ENCODE measurements at regions not wholly inside any gene's neighbourhood (a gene's known extent, or its start where the extent isn't known, plus 50 kb on each side); places are given as distances from the start of the nearest gene placed in this dataset.

DNA sequence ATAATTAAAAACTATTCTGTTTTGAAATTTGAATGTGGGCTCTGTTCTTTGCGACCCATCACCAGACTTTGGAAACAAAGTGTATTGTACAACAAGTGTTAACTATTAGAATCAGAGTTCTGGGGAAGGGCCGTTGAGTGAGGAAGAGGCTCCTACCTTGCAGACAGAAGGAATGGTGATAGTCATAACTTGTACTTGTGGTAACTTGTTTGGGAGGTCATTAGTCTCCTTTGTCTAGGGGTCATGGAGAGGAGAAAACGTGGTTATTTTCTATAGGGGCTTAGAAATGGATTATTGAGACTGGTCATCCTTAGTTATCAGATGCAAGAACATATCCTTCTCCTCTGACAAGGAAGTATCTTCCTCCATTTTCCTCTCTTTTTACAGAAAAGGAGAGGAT is 174.8 kb downstream of the BMP2 start:
- ChIA-PET POLR2A (no interaction called here), CTCF (no interaction called here)

- CTCF ChIA-PET, result no interaction called here
- POLR2A ChIA-PET, result no interaction called here
These were observed 176.8 kb downstream of the BMP2 start for GRCh38 chr20:6944292-6944691.

DNA sequence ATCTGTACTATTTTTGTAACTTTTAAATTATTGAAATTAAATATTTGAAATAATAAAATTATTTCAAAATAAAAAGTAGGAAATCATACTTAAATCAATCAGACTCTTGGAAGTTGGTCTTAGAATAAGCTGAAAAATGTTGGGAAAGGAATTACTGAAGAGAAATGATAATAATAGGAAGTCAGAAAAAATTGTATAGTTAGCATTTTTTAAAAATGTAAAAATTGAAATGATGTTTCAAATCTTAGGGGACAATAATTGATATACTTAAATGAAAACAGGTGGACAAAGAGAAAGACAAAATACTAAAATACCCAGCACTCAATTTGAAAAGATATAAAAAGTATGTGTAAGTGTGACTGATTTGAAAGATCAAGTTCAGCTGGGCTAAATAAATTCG is 186.1 kb downstream of the BMP2 start:
- POLR2A ChIA-PET, result no interaction called here
- CTCF ChIA-PET, result no interaction called here

- POLR2A ChIA-PET, result no interaction called here
- CTCF ChIA-PET, result no interaction called here
These were observed 186.7 kb downstream of the BMP2 start for GRCh38 chr20:6954219-6954618.

DNA sequence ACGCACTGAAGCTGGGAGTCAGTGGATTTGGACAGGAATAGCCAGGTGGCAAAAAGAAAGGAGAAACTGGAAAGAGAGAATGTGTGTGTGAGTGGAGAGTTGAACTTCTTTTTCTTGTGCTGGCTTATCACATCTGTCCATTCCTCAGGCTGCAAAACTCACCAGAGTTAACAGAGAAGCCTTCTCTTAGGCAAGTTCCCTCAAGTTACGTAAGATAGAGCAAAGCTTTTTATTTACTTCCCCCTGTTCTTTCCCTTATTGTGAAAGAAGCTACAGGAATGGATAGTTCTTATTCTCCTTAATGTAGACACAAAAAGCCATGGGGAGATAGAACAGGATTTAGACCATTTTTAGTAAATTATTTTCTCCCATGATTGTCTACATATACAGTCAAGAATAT is 188.6 kb downstream of the BMP2 start:
- ChIA-PET POLR2A (no interaction called here), CTCF (no interaction called here)

DNA sequence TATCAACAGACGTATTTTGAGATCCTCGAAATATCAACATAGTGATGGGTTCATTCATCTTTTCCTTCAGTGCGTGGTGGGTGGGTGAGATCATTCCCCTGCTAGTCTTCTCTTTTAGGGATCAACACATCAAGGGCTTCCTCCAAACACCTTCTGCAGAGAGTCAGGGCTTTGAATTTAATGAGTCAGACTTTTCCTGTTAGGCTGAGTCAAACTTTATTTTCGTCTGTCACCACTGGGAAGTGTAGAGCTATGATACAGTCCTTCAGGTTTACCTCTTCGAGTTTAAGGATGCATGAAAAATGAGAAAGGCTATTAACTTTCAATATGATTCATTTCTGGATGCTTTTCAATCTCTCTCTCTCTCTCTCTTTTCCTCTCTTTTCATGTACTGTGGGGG is 189.1 kb downstream of the BMP2 start:
- ChIA-PET CTCF (no interaction called here), POLR2A (no interaction called here)

DNA sequence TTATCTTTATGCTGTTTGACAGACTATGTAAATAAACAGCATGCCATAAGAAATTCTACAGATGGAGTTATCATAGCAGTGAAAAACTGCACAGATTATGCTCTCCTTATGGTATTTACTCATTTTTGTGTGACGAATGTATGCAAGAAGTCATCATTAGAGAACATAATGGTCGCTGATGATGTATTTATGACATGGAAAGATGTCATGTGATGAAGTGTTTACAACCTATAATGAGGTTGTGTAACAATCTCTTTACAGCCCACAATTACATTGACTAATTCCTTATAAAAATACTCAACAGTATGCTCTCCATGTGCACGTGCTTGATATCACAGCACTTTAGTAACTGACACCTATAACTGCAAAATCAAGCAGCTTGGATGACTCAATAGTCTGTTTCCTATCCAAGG is 192.4 kb downstream of the BMP2 start:
- ChIA-PET POLR2A (no interaction called here), CTCF (no interaction called here)

DNA sequence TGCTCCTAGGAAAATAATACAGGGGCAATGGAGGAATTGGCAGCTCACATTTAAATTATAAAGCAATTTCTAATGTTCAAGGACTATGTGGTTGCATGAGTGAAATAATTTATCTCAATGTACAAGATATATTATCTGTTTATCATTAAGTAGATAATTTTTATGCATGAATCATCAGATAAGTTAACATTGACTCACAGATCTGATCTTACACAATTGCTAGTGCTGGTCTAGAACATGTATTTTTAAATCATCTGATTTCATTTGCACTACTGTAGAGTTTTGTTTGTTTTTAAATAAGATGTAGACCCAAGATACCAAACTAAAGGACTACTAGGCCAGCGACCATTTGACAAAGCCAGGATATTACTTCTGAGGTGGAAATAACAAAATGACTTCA is 199.2 kb downstream of the BMP2 start:
- POLR2A ChIA-PET, result no interaction called here

GRCh38 chr20:6974838-6975237 is 207.4 kb downstream of the BMP2 start:
- ChIA-PET CTCF (no interaction called here), POLR2A (no interaction called here)

More for the DNA sequence above, 199.2 kb downstream of the BMP2 start:
- CTCF ChIA-PET, result interaction anchor here (0.6 kb wide), 1 partner anchor 1744 kb away, joined by 5 read pairs; no protein-coding TSS in a partner anchor

GRCh38 chr20:6975311-6975710 is 207.8 kb downstream of the BMP2 start:
- ChIA-PET POLR2A (no interaction called here), CTCF (no interaction called here)

- CTCF ChIA-PET, result no interaction called here
- POLR2A ChIA-PET, result no interaction called here
These were observed 208.8 kb downstream of the BMP2 start for GRCh38 chr20:6976106-6976900.

DNA sequence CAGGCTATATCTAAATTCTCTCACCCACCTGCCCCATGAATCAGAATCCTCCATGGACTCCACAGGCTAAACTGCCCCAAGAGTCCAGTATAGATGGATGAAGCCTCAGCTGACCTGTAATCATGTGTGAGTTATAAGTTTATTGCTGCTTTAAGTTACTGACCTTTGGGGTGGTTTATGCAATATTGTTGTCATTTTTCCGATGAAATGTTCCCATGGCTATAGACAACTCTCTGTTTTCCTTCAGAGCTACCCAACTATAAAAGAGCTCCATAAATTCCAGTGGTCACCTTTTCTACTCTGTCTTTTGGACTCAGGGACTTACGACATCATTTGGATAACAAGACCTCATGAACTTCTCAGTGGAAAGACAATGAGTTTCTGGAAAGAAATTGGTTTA is 212.1 kb downstream of the BMP2 start:
- CTCF ChIA-PET, result no interaction called here
- POLR2A ChIA-PET, result no interaction called here

GRCh38 chr20:6993011-6993410 is 225.5 kb downstream of the BMP2 start:
- ChIA-PET CTCF (no interaction called here), POLR2A (no interaction called here)

DNA sequence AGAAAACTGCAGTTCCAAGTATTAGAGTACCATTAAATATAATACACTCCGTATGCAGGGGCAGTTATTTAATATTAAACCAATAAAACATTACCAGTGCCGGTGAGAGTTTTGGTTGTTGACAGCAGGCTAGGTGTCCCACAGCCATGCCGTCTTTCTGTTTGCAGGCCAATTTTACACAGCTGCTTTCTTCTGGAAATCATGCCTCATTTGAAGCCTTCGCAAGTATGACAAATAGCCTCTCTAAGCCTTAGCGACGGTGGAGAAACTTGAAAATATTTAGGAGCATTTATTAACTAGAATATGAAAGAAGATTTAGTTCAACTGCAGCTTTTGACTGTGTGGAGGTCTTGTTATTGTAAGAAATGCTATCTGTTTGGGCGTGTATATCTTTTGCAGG is 226.0 kb downstream of the BMP2 start:
- ChIA-PET POLR2A (no interaction called here), CTCF (no interaction called here)

DNA sequence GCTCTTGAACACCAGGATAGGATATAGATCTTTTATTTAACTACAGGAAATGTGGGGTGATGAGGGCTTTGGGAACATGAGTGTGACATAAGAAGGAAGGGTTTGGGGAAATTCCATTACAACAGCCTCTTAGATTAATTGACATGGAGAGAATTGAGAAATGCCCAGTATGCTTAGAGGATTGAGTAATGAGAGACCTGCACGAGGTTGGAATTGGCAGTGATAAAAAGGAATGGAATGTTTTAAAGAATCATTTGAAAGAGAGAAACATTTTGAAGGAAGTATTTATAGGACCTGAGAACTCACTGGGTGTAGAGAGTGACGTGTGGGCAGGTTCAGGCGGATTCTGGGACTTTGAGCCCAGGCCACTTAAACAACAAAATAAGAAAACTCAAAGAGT is 227.0 kb downstream of the BMP2 start:
- ChIA-PET POLR2A (no interaction called here), CTCF (no interaction called here)

- CTCF ChIA-PET, result no interaction called here
These were observed 231.4 kb downstream of the BMP2 start for GRCh38 chr20:6998909-6999308.

DNA sequence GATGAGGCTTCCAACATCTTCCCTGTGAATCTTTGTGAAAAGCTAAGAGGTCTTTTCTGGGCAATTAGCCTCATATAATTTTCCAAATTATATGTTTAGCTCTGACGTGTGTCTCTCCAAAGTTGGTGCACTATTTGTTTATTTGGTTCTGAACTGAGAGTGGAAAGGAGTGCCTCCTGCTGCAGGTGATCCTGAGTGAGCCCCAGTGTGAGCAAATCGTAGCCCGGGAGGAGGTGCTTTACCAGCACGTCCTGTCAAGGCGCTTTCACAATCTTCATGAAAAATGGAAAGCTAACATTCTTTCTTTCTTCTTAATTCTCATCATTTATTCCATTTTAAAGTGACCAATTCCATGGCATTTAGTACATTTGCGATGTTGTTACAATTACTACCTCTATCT is 231.9 kb downstream of the BMP2 start:
- ChIA-PET POLR2A (no interaction called here), CTCF (no interaction called here)

More at GRCh38 chr20:6998909-6999308, 231.4 kb downstream of the BMP2 start:
- POLR2A ChIA-PET, result no interaction called here

DNA sequence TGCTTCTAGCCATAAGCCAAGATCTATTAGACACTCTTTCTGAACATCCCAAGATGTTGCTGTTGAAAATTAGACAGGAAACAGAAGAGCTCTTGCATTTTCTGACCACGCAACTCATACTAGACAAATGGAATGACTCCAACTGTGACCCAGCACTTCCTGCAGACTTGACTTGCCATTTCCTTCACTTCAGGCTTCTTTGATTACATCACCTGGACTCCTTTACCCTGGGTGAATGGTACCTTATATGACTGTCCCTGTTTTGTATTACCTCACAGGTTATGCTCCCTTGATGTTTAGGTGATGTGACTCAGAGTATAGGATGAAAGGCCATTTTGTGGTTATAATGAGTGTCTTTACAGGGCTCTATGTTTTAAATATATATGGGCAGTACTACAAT is 236.1 kb downstream of the BMP2 start:
- CTCF ChIA-PET, result no interaction called here
- POLR2A ChIA-PET, result no interaction called here

DNA sequence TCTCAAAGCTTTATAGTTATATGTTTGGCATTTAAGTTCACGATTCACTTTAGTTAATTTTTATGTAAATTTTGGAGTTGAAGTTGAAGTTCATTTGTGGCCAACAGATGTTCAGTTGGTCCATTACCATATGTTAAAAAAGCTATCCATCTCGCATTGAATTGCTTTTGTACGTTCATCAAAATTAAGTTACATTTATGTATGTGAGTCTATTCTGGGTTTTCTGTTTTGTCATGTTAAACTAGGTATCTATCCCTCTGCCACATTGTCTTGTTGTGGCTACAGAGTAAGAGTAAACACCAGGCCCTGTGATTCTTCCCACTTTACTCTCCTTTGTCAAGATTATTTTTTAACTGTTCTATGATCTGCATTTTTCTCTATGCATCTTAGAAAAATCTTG is 237.3 kb downstream of the BMP2 start:
- ChIA-PET POLR2A (no interaction called here), CTCF (no interaction called here)

- ChIA-PET CTCF (no interaction called here), POLR2A (no interaction called here)
These were observed 243.0 kb downstream of the BMP2 start for GRCh38 chr20:7010527-7010926.

- CTCF ChIA-PET, result no interaction called here
- POLR2A ChIA-PET, result no interaction called here
These were observed 247.8 kb downstream of the BMP2 start for GRCh38 chr20:7015257-7015656.

GRCh38 chr20:7022597-7022996 is 255.1 kb downstream of the BMP2 start:
- ChIA-PET CTCF (no interaction called here), POLR2A (no interaction called here)

DNA sequence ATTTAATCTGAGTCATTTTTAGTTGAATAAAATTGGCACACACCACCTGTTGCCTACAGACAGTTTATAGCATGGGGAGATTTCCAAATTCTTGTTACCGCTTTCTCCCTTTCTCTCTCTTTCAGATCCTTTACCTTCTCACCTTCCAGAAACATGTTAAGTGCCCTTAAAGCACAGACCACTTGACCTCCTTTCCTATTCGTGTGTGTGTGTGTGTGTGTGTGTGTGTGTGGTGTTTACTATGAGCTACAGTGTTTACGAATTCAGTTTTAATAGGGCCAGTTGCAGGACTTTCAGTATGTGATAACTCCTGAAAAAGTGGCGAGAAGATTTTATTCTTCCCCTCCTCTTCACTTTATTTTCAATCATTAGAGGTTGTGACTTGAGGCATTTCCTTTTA is 258.1 kb downstream of the BMP2 start:
- CTCF ChIA-PET, result no interaction called here
- POLR2A ChIA-PET, result no interaction called here

Measured in activated CD8-positive, alpha-beta memory T cell treated with anti-CD3 and anti-CD28 coated beads for 36 hours (primary cell).